Endothelial cell of hepatic sinusoid (primary cell): ENCODE measurements at regions not wholly inside any gene's neighbourhood (a gene's known extent, or its start where the extent isn't known, plus 50 kb on each side); places are given as distances from the start of the nearest gene placed in this dataset.
"Not testable (repeated sequence)": the region's sequence is repeated elsewhere in the genome, so short reads cannot be mapped to it uniquely, and the experiment has no call there.

Experiments used
- in situ Hi-C: cut with HindIII; loops from 2 replicates; pipeline ENCODE4 v1.10.0; 2017; ENCODE audit warnings: low sequenced_read_pairs

- in situ Hi-C loops: no loop called here
Observed at GRCh38 chr17:79560527-79560926, 50.3 kb downstream of the RBFOX3 start.

GRCh38 chr17:79559111-79559887 is 51.6 kb downstream of the RBFOX3 start:
- in situ Hi-C loops: no loop called here

GRCh38 chr17:79558091-79558900 is 52.6 kb downstream of the RBFOX3 start:
- in situ Hi-C loops: no loop called here

- in situ Hi-C loops: no loop called here
Observed at GRCh38 chr17:79557276-79558090, 53.4 kb downstream of the RBFOX3 start.

GRCh38 chr17:79556271-79556670 is 54.6 kb downstream of the RBFOX3 start:
- in situ Hi-C loops: no loop called here

- in situ Hi-C loops: no loop called here
Observed at GRCh38 chr17:79555543-79555942, 55.3 kb downstream of the RBFOX3 start.

- in situ Hi-C loops: loop anchor here (5.0 kb wide), 2 partner anchors 92 to 98 kb away; no protein-coding TSS in a partner anchor
Observed at GRCh38 chr17:79554346-79554745, 56.5 kb downstream of the RBFOX3 start.

GRCh38 chr17:79552824-79553223 is 58.0 kb downstream of the RBFOX3 start:
- in situ Hi-C loops: loop anchor here (5.0 kb wide), 2 partner anchors 91 to 99 kb away; no protein-coding TSS in a partner anchor

GRCh38 chr17:79552405-79552804 is 58.4 kb downstream of the RBFOX3 start:
- in situ Hi-C loops: loop anchor here (5.0 kb wide), 2 partner anchors 90 to 100 kb away; no protein-coding TSS in a partner anchor

- in situ Hi-C loops: no loop called here
Observed at GRCh38 chr17:79549141-79549915, 61.5 kb downstream of the RBFOX3 start.

GRCh38 chr17:79548116-79548515 is 62.7 kb downstream of the RBFOX3 start:
- in situ Hi-C loops: no loop called here

- in situ Hi-C loops: no loop called here
Observed at GRCh38 chr17:79547586-79547985, 63.3 kb downstream of the RBFOX3 start.

- in situ Hi-C loops: not testable (repeated sequence)
Observed at GRCh38 chr17:79547171-79547570, 63.7 kb downstream of the RBFOX3 start.

GRCh38 chr17:79546386-79546785 is 64.5 kb downstream of the RBFOX3 start:
- in situ Hi-C loops: no loop called here

GRCh38 chr17:79545251-79546005 is 65.4 kb downstream of the RBFOX3 start:
- in situ Hi-C loops: no loop called here

- in situ Hi-C loops: no loop called here
Observed at GRCh38 chr17:79544142-79544914, 66.5 kb downstream of the RBFOX3 start.

- in situ Hi-C loops: no loop called here
Observed at GRCh38 chr17:79543531-79543930, 67.3 kb downstream of the RBFOX3 start.

- in situ Hi-C loops: no loop called here
Observed at GRCh38 chr17:79542718-79543117, 68.1 kb downstream of the RBFOX3 start.
